ENCODE measurements at regions not wholly inside any gene's neighbourhood (a gene's known extent, or its start where the extent isn't known, plus 50 kb on each side); places are given as distances from the start of the nearest gene placed in this dataset.
A peak's percentile ranks its signal among the peaks of the same experiment; 100 is the strongest.

DNA sequence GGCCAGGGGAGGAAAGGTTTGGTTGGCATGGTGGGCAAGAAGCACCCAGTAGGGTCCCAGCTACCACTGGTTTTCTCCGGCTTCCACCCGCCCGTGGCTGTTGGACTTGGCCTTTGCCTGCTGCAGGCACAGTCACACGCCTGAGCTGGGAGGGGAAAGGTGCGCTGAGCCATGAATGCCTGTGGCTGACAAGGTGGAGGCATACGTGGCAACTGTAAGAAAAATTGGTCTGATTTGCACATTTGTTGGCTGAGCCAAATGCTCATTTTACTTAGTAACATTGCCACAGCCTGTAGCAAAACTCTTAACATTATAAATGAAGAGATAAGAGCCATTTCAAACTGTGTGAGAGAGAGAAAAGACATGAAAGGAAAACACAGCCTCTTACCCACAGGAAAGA lies 191.6 kb downstream of the PTPRC start:
- no peaks in the 10 kb centered on the region for H3K4me1 ChIP-seq (ENCODE audit: control insufficient read depth, insufficient read depth, low read length)
- 91 to 100% methylated on average over 1 to 6 of the region's 6 CpGs for WGBS, 2 experiments (ENCODE audit: insufficient coverage in 1 of 2, insufficient read length in 1 of 2)
- H3K27me3 Mint-ChIP-seq (ENCODE audit: insufficient read depth), result no peaks in the 10 kb centered on the region
- no peak overlapping the region for H3K9ac ChIP-seq (ENCODE audit: extremely low read depth, low read length, poor library complexity, severe bottlenecking)
- H3K9me3 ChIP-seq (ENCODE audit: control insufficient read depth, low read length), result no peaks in the 10 kb centered on the region
- TF ChIP-seq, protein P1, sequence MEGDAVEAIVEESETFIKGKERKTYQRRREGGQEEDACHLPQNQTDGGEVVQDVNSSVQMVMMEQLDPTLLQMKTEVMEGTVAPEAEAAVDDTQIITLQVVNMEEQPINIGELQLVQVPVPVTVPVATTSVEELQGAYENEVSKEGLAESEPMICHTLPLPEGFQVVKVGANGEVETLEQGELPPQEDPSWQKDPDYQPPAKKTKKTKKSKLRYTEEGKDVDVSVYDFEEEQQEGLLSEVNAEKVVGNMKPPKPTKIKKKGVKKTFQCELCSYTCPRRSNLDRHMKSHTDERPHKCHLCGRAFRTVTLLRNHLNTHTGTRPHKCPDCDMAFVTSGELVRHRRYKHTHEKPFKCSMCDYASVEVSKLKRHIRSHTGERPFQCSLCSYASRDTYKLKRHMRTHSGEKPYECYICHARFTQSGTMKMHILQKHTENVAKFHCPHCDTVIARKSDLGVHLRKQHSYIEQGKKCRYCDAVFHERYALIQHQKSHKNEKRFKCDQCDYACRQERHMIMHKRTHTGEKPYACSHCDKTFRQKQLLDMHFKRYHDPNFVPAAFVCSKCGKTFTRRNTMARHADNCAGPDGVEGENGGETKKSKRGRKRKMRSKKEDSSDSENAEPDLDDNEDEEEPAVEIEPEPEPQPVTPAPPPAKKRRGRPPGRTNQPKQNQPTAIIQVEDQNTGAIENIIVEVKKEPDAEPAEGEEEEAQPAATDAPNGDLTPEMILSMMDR (conservative IDR thresholded peaks at IDR 0.05), result no peak
- no peaks in the 10 kb centered on the region for H3K4me1 Mint-ChIP-seq
- H3K4me3 Mint-ChIP-seq, result no peak overlapping the region
- H3K27ac Mint-ChIP-seq, result no peak overlapping the region
- H3K36me3 ChIP-seq (ENCODE audit: control insufficient read depth, insufficient read depth, low read length), result no peaks in the 10 kb centered on the region
- no peaks in the 10 kb centered on the region for H3K27me3 ChIP-seq (ENCODE audit: control insufficient read depth, insufficient read depth, low read length, poor library complexity, severe bottlenecking)
- no peaks in the 10 kb centered on the region for H3K36me3 Mint-ChIP-seq (ENCODE audit: low read depth)
- DNase-seq, result peak; percentile 47
- no peaks in the 10 kb centered on the region for H3K9me3 Mint-ChIP-seq
- no peak overlapping the region for H3K4me3 ChIP-seq (ENCODE audit: low read length)
- no peak overlapping the region for H3K27ac ChIP-seq (ENCODE audit: low read depth, low read length)

DNA sequence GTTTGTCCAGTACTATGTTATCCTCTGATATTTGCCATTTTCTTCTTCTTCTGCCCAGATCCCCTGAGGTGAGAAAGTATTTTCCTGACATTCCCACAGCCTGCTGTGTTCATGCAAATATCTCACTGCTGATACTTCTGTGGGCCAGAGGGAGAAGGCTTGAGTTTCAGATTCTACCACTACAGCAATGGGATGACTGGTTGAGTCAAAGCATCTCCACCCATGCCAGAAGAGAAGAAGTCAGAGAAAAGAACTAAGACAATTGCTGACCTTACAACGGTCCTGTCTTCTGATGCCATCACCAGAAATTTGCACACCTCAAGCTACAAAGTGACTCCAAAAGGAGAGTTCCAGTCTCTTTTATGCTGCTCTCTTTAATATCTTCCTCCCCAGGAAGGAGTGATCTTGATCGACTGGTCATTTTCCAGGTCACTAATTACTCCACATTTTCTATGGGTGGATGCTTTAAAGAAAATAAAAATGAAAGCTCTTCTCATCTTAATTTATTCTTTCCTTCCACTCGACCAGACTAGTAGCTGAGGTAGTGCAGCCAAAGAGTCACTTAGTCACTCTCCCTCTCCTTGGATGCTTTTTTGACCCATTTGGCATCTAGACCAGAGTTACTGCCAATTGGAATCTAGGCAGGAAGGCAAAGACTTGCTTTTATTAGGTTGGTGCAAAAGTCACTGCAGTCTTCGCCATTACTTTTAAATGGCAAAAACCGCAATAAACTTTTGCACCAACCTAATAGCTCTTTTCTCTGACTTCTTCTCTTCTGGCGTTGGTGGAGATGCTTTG lies 195.1 kb downstream of the PTPRC start:
- Mint-ChIP-seq H3K36me3 (ENCODE audit: low read depth) (no peaks in the 10 kb centered on the region), H3K27ac (no peak overlapping the region), H3K9me3 (no peaks in the 10 kb centered on the region), H3K4me3 (no peak overlapping the region), H3K4me1 (no peaks in the 10 kb centered on the region), H3K27me3 (ENCODE audit: insufficient read depth) (no peaks in the 10 kb centered on the region)
- no peak overlapping the region for H3K4me3 ChIP-seq (ENCODE audit: low read length)
- no peaks in the 10 kb centered on the region for H3K36me3 ChIP-seq (ENCODE audit: control insufficient read depth, insufficient read depth, low read length)
- TF ChIP-seq, protein P1 (conservative IDR thresholded peaks at IDR 0.05), result no peak
- H3K4me1 ChIP-seq (ENCODE audit: control insufficient read depth, insufficient read depth, low read length), result no peaks in the 10 kb centered on the region
- WGBS, 2 experiments (ENCODE audit: insufficient coverage in 1 of 2, insufficient read length in 1 of 2), result 91 to 100% methylated on average over 2 to 6 of the region's 6 CpGs
- H3K27ac ChIP-seq (ENCODE audit: low read depth, low read length), result no peak overlapping the region
- no peaks in the 10 kb centered on the region for H3K27me3 ChIP-seq (ENCODE audit: control insufficient read depth, insufficient read depth, low read length, poor library complexity, severe bottlenecking)
- no peak overlapping the region for H3K9ac ChIP-seq (ENCODE audit: extremely low read depth, low read length, poor library complexity, severe bottlenecking)
- H3K9me3 ChIP-seq (ENCODE audit: control insufficient read depth, low read length), result no peaks in the 10 kb centered on the region
- DNase-seq, result no peak

DNA sequence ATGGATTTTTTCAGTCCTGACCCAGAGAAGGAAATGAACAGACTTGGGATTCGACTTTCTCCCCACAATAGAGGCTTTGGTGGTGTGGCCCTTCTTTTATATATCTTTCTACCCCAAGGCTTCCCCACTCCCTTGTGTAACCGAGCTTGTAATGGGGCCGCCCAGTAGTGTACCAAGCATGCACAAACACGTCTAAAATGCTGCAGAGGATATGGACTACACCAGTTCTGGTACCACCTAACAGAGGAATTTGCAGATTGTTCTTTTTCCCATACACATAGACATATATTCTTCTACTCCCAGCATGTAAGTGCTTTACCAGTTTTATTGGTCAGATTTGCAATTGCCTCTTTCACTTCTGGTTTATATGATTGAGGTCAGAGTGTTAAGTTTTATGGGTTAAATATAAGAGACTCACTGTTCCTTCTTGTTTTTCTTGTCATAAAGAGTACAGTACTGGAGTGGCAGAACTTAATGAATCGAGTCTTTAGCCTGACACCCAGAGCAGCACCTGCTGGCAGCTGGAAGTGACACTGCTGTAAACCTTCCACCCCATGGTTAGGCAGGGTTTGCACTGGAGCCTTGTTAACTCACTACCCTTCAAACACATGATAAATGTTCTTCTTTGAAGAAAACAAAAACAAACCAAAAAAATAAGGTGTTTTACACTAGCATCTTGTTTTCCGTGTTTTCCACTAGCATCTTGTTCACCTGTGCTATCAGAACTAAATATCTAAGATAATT lies 198.6 kb downstream of the PTPRC start:
- no peak overlapping the region for H3K9ac ChIP-seq (ENCODE audit: extremely low read depth, low read length, poor library complexity, severe bottlenecking)
- Mint-ChIP-seq H3K4me3 (no peak overlapping the region), H3K4me1 (peaks cover 3% of the 10 kb centered on the region), H3K36me3 (ENCODE audit: low read depth) (no peaks in the 10 kb centered on the region), H3K9me3 (no peaks in the 10 kb centered on the region), H3K27ac (no peak overlapping the region), H3K27me3 (ENCODE audit: insufficient read depth) (no peaks in the 10 kb centered on the region)
- TF ChIP-seq, protein P1 (conservative IDR thresholded peaks at IDR 0.05), result peak; percentile 27
- no peak for DNase-seq
- H3K27ac ChIP-seq (ENCODE audit: low read depth, low read length), result no peak overlapping the region
- no peaks in the 10 kb centered on the region for H3K4me1 ChIP-seq (ENCODE audit: control insufficient read depth, insufficient read depth, low read length)
- no peaks in the 10 kb centered on the region for H3K9me3 ChIP-seq (ENCODE audit: control insufficient read depth, low read length)
- no peaks in the 10 kb centered on the region for H3K36me3 ChIP-seq (ENCODE audit: control insufficient read depth, insufficient read depth, low read length)
- H3K4me3 ChIP-seq (ENCODE audit: low read length), result no peak overlapping the region
- H3K27me3 ChIP-seq (ENCODE audit: control insufficient read depth, insufficient read depth, low read length, poor library complexity, severe bottlenecking), result no peaks in the 10 kb centered on the region
- 90% methylated on average over 2 to 6 of the region's 6 CpGs for WGBS, 2 experiments (ENCODE audit: insufficient coverage in 1 of 2, insufficient read length in 1 of 2)

Measured in endodermal cell (in vitro differentiated cells).